ENCODE measurements at regions not wholly inside any gene's neighbourhood (a gene's known extent, or its start where the extent isn't known, plus 50 kb on each side); places are given as distances from the start of the nearest gene placed in this dataset.

- Histone ChIP-seq H3K27ac (no peak overlapping the region), H3K4me1 (no peaks in the 10 kb centered on the region), H3K4me3 (no peak overlapping the region), H3K36me3 (no peaks in the 10 kb centered on the region), H3K27me3 (no peaks in the 10 kb centered on the region), H3K9me3 (no peaks in the 10 kb centered on the region)
- in situ Hi-C loops (cut with MboI; ENCODE audit: low sequenced_read_pairs in 4 of 4): no loop called here
- DNase-seq (no peak), ATAC-seq (no peak)
- no peak for TF ChIP-seq POLR2A (IDR thresholded peaks at IDR 0.05)
- TF ChIP-seq, protein P1, sequence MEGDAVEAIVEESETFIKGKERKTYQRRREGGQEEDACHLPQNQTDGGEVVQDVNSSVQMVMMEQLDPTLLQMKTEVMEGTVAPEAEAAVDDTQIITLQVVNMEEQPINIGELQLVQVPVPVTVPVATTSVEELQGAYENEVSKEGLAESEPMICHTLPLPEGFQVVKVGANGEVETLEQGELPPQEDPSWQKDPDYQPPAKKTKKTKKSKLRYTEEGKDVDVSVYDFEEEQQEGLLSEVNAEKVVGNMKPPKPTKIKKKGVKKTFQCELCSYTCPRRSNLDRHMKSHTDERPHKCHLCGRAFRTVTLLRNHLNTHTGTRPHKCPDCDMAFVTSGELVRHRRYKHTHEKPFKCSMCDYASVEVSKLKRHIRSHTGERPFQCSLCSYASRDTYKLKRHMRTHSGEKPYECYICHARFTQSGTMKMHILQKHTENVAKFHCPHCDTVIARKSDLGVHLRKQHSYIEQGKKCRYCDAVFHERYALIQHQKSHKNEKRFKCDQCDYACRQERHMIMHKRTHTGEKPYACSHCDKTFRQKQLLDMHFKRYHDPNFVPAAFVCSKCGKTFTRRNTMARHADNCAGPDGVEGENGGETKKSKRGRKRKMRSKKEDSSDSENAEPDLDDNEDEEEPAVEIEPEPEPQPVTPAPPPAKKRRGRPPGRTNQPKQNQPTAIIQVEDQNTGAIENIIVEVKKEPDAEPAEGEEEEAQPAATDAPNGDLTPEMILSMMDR (IDR thresholded peaks at IDR 0.05 in 4 of 5, conservative IDR thresholded peaks at IDR 0.05 in 1 of 5): no peak
- intact Hi-C loops (cut with DNase I; ENCODE audit: low total_unique reads): no loop called here
These were observed 391.1 kb upstream of the REG3G start for GRCh38 chr2:78634425-78634824.

DNA sequence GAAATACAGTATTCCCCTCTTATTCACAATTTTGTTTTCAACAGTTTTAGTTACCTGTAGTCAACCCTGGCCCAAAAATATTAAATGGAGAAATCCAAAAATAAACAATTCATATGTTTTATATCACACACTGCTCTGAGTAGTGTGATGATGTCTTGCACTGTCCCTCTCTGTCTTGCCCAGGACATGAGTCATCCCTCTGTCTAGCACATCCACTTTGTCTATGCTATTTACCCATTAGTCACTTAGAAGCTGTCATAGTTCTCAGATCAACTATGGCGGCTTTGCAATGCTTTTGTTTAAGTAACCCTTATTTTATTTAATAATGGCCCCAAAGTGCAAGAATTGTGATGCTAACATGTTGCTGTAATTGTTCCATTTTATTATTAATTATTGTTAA lies 380.6 kb upstream of the REG3G start:
- no peak for TF ChIP-seq POLR2A (IDR thresholded peaks at IDR 0.05)
- TF ChIP-seq, protein P1 (IDR thresholded peaks at IDR 0.05 in 4 of 5, conservative IDR thresholded peaks at IDR 0.05 in 1 of 5): no peak
- in situ Hi-C loops (cut with MboI; ENCODE audit: low sequenced_read_pairs in 4 of 4): no loop called here
- peak; percentile 57 to 87 for ATAC-seq

GRCh38 chr2:78646533-78647364 lies 378.8 kb upstream of the REG3G start:
- in situ Hi-C loops (cut with MboI; ENCODE audit: low sequenced_read_pairs in 4 of 4): no loop called here

More for the DNA sequence above, 380.6 kb upstream of the REG3G start:
- no peak overlapping the region for H3K4me3 ChIP-seq
- no peaks in the 10 kb centered on the region for H3K27me3 ChIP-seq
- no peaks in the 10 kb centered on the region for H3K9me3 ChIP-seq
- peak overlapping the region in 1 of 4 donors; percentile 7 for H3K27ac ChIP-seq
- intact Hi-C loops (cut with DNase I; ENCODE audit: low total_unique reads): no loop called here
- H3K36me3 ChIP-seq: no peaks in the 10 kb centered on the region
- DNase-seq: no peak
- H3K4me1 ChIP-seq: peaks cover 0 to 6% of the 10 kb centered on the region in 2 donors

DNA sequence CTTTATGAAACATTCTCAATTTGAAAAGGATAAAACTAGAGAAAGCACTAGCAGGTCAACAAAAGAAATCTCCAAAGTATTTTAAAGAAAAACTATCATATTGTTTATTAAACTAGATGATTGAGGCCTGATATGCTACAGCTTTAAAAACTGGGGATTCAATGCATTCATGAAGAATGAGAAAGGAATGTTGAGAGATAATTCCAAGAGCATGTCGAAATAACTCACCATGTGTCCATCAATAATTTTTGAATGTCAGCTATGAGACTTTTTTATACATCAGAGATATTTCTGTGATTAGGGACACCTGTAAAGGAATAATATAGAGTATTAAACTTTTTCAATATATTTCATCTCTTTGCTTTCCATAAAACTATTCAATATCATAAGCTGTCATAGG lies 376.9 kb upstream of the REG3G start:
- ATAC-seq (no peak), DNase-seq (no peak)
- in situ Hi-C loops (cut with MboI; ENCODE audit: low sequenced_read_pairs in 4 of 4) (no loop called here), intact Hi-C loops (cut with DNase I; ENCODE audit: low total_unique reads) (no loop called here)
- TF ChIP-seq, protein P1 (IDR thresholded peaks at IDR 0.05 in 4 of 5, conservative IDR thresholded peaks at IDR 0.05 in 1 of 5): no peak
- TF ChIP-seq POLR2A (IDR thresholded peaks at IDR 0.05): no peak
- Histone ChIP-seq H3K36me3 (no peaks in the 10 kb centered on the region), H3K4me1 (peaks cover 0 to 6% of the 10 kb centered on the region in 2 donors), H3K27me3 (no peaks in the 10 kb centered on the region), H3K27ac (no peak overlapping the region), H3K9me3 (no peaks in the 10 kb centered on the region), H3K4me3 (no peak overlapping the region)

More at GRCh38 chr2:78646533-78647364, 378.8 kb upstream of the REG3G start:
- Histone ChIP-seq H3K4me1 (peaks cover 0 to 6% of the 10 kb centered on the region in 2 donors), H3K27ac (peak overlapping the region in 3 of 4 donors; percentile 24 to 57 (median 45)), H3K4me3 (no peak overlapping the region), H3K36me3 (no peaks in the 10 kb centered on the region), H3K9me3 (no peaks in the 10 kb centered on the region), H3K27me3 (no peaks in the 10 kb centered on the region)
- no peak for DNase-seq
- ATAC-seq: peak; percentile 73 to 80
- intact Hi-C loops (cut with DNase I; ENCODE audit: low total_unique reads): no loop called here
- no peak for TF ChIP-seq POLR2A (IDR thresholded peaks at IDR 0.05)
- TF ChIP-seq, protein P1 (IDR thresholded peaks at IDR 0.05 in 4 of 5, conservative IDR thresholded peaks at IDR 0.05 in 1 of 5): no peak
